Thyroid gland (tissue), 4 donors: ENCODE measurements at regions not wholly inside any gene's neighbourhood (a gene's known extent, or its start where the extent isn't known, plus 50 kb on each side); places are given as distances from the start of the nearest gene placed in this dataset.

Experiments used
- CTCF ChIP-seq, 6 experiments: fragments of 200-600 bp in 3 of 6; fragments of 450-650 bp in 3 of 6; sonication (generic) in 3 of 6; IDR thresholded peaks; one replicate each; pipeline ENCODE4 v1.5.1; 2016 to 2019; ENCODE audit warnings: antibody characterized with exemption in 6 of 6, mild to moderate bottlenecking in 2 of 6, inconsistent platforms in 1 of 6, moderate library complexity in 1 of 6
- POLR2A ChIP-seq, 2 donors: fragments of 450-650 bp; IDR thresholded peaks; one replicate each; pipeline ENCODE4 v1.6.1; 2017; ENCODE audit warnings: antibody characterized with exemption in 2 of 2, mild to moderate bottlenecking in 2 of 2, moderate library complexity in 1 of 2

DNA sequence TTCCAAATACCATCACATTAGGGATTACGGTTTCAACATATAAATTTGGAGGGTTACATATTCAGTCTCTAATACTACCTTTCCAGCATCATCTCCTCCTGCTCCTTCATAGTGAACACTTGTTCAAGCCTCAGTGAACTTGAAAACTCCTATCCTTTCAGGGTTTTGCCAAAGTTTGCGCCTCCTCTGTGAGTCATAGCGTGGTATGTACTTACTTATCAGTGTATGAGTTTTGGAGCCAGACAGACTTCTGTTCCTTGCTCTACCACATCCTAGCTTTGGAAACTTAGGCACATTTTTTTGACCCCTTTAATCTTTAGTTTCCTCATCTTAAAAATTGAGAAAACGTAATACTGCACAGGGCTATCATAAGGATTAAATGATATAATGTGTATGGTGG, 160.1 kb upstream of the ZC3H12C start:
- TF ChIP-seq CTCF (IDR thresholded peaks at IDR 0.05) = no peak
- TF ChIP-seq POLR2A (IDR thresholded peaks at IDR 0.05) = no peak
